ENCODE measurements at regions not wholly inside any gene's neighbourhood (a gene's known extent, or its start where the extent isn't known, plus 50 kb on each side); places are given as distances from the start of the nearest gene placed in this dataset.

DNA sequence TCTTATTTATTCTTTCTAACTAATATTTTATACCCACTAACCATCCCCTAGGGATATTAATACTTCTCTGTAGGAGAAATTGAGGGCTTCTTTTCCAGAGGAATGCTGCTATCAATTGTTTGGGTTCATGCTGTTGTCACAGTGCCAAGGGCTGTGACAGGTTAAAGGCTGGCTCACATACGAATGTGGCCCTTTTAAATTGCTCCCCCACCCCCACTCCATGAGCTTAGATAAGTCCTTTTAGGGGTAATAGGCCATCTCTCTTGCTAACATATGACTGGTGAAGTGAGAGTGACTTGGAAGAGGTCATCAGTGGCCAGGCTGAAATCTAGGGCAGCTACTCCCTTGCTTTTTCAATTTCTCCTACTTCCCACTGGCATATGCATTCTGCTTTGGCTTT is 121.9 kb upstream of the DPH6 start:
- no peak for DNase-seq (ENCODE audit: low read depth, low spot score)
- ChIA-PET POLR2A (no interaction called here), CTCF (no interaction called here), SMC1A (ENCODE audit: uncharacterized antibody, unreplicated experiment) (interaction anchor here (1.1 kb wide), 1 partner anchor 61 kb away, joined by 5 read pairs; no protein-coding TSS in a partner anchor), RAD21 (ENCODE audit: unreplicated experiment) (no interaction called here)
- Histone ChIP-seq H3K4me2 (ENCODE audit: control insufficient read depth, insufficient read depth) (no peak overlapping the region), H3K9ac (ENCODE audit: control insufficient read depth, insufficient read depth, low read length) (no peak overlapping the region), H3K27ac (ENCODE audit: control insufficient read depth, insufficient read depth) (no peak overlapping the region), H4K20me1 (ENCODE audit: control insufficient read depth, insufficient read depth) (no peaks in the 10 kb centered on the region), H3K4me3 (no peak overlapping the region), H3K79me2 (ENCODE audit: control insufficient read depth, insufficient read depth, low read length) (no peaks in the 10 kb centered on the region), H3K27me3 (replicated peaks in 1 of 2; ENCODE audit: control insufficient read depth in 2 of 2, insufficient read depth in 2 of 2, low read length in 1 of 2) (no peaks in the 10 kb centered on the region), H3K4me1 (ENCODE audit: control insufficient read depth, insufficient read depth, low read length) (no peaks in the 10 kb centered on the region), H2AFZ (ENCODE audit: control insufficient read depth, low read depth, low read length) (no peak overlapping the region), H3K36me3 (ENCODE audit: control insufficient read depth in 2 of 2, insufficient read depth in 2 of 2, low read length in 1 of 2) (no peaks in the 10 kb centered on the region), H3K9me3 (replicated peaks; ENCODE audit: control insufficient read depth, insufficient read depth, low read length) (no peaks in the 10 kb centered on the region)
- BruUV-seq (replicated peaks) = no TSS peak
- no peak for TF ChIP-seq POLR2AphosphoS2 (IDR thresholded peaks at IDR 0.05; ENCODE audit: low read depth, low read length)
- ATAC-seq = no peak
- FAIRE-seq = no peak
- intact Hi-C loops (cut with micrococcal nuclease; ENCODE audit: unreplicated experiment) = no loop called here
- in situ Hi-C loops (cut with MboI) = no loop called here
- 65% methylated on average over 1 of the region's 1 CpG for WGBS (ENCODE audit: insufficient coverage, insufficient replicate concordance, low lambda C conversion rate, missing lambda C conversion rate)

DNA sequence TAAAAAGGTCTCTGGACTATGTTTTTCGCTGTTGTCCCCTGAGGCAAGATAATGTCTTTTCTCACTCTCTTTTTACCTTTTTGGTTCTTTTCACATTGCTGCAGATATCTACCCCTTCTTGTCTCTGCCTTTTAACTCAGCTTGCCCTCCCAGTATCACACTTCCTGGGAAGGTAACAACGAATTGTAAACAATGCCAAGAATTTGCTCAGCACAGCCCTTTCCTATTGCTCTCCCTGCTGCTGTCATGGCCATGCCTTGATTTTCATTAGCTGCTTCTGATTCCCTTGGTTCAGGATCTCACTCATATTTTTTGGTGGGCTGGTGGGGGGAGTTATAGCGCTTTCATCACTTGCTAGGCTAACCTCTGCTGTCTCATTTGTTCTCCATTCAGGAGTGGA is 123.1 kb upstream of the DPH6 start:
- no peak overlapping the region for H3K9ac ChIP-seq (ENCODE audit: control insufficient read depth, insufficient read depth, low read length)
- no peak overlapping the region for H2AFZ ChIP-seq (ENCODE audit: control insufficient read depth, low read depth, low read length)
- H3K79me2 ChIP-seq (ENCODE audit: control insufficient read depth, insufficient read depth, low read length) = no peaks in the 10 kb centered on the region
- intact Hi-C loops (cut with micrococcal nuclease; ENCODE audit: unreplicated experiment) = no loop called here
- H3K27ac ChIP-seq (ENCODE audit: control insufficient read depth, insufficient read depth) = no peak overlapping the region
- DNase-seq (ENCODE audit: low read depth, low spot score) (no peak), ATAC-seq (no peak), FAIRE-seq (no peak)
- ChIA-PET POLR2A (no interaction called here), CTCF (no interaction called here), SMC1A (ENCODE audit: uncharacterized antibody, unreplicated experiment) (no interaction called here), RAD21 (ENCODE audit: unreplicated experiment) (no interaction called here)
- H3K27me3 ChIP-seq (replicated peaks in 1 of 2; ENCODE audit: control insufficient read depth in 2 of 2, insufficient read depth in 2 of 2, low read length in 1 of 2) = no peaks in the 10 kb centered on the region
- in situ Hi-C loops (cut with MboI) = no loop called here
- no peak overlapping the region for H3K4me3 ChIP-seq
- no peak overlapping the region for H3K4me2 ChIP-seq (ENCODE audit: control insufficient read depth, insufficient read depth)
- H3K36me3 ChIP-seq (ENCODE audit: control insufficient read depth in 2 of 2, insufficient read depth in 2 of 2, low read length in 1 of 2) = no peaks in the 10 kb centered on the region
- no peaks in the 10 kb centered on the region for H3K9me3 ChIP-seq (replicated peaks; ENCODE audit: control insufficient read depth, insufficient read depth, low read length)
- no peaks in the 10 kb centered on the region for H4K20me1 ChIP-seq (ENCODE audit: control insufficient read depth, insufficient read depth)
- 42% methylated on average over 3 of the region's 3 CpGs for WGBS (ENCODE audit: insufficient coverage, insufficient replicate concordance, low lambda C conversion rate, missing lambda C conversion rate)
- no peaks in the 10 kb centered on the region for H3K4me1 ChIP-seq (ENCODE audit: control insufficient read depth, insufficient read depth, low read length)
- no TSS peak for BruUV-seq (replicated peaks)
- no peak for TF ChIP-seq KAT2A (conservative IDR thresholded peaks at IDR 0.05; ENCODE audit: control insufficient read depth, low read depth, low read length)
- TF ChIP-seq CBX5 (IDR thresholded peaks at IDR 0.05; ENCODE audit: low read depth) = no peak
- no peak for TF ChIP-seq RAD21 (IDR thresholded peaks at IDR 0.05; ENCODE audit: insufficient read depth, low read depth, low read length)
- no peak for TF ChIP-seq MXI1 (IDR thresholded peaks at IDR 0.05; ENCODE audit: low read depth, low read length)
- no peak for TF ChIP-seq MTA2 (IDR thresholded peaks at IDR 0.05; ENCODE audit: low read depth)
- TF ChIP-seq, protein P1, sequence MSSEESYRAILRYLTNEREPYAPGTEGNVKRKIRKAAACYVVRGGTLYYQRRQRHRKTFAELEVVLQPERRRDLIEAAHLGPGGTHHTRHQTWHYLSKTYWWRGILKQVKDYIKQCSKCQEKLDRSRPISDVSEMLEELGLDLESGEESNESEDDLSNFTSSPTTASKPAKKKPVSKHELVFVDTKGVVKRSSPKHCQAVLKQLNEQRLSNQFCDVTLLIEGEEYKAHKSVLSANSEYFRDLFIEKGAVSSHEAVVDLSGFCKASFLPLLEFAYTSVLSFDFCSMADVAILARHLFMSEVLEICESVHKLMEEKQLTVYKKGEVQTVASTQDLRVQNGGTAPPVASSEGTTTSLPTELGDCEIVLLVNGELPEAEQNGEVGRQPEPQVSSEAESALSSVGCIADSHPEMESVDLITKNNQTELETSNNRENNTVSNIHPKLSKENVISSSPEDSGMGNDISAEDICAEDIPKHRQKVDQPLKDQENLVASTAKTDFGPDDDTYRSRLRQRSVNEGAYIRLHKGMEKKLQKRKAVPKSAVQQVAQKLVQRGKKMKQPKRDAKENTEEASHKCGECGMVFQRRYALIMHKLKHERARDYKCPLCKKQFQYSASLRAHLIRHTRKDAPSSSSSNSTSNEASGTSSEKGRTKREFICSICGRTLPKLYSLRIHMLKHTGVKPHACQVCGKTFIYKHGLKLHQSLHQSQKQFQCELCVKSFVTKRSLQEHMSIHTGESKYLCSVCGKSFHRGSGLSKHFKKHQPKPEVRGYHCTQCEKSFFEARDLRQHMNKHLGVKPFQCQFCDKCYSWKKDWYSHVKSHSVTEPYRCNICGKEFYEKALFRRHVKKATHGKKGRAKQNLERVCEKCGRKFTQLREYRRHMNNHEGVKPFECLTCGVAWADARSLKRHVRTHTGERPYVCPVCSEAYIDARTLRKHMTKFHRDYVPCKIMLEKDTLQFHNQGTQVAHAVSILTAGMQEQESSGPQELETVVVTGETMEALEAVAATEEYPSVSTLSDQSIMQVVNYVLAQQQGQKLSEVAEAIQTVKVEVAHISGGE (CRISPR knock-in tag; IDR thresholded peaks at IDR 0.05) = no peak
- TF ChIP-seq YBX1 (IDR thresholded peaks at IDR 0.05) = no peak
- TF ChIP-seq, protein P2, sequence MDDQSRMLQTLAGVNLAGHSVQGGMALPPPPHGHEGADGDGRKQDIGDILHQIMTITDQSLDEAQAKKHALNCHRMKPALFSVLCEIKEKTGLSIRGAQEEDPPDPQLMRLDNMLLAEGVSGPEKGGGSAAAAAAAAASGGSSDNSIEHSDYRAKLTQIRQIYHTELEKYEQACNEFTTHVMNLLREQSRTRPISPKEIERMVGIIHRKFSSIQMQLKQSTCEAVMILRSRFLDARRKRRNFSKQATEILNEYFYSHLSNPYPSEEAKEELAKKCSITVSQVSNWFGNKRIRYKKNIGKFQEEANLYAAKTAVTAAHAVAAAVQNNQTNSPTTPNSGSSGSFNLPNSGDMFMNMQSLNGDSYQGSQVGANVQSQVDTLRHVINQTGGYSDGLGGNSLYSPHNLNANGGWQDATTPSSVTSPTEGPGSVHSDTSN (IDR thresholded peaks at IDR 0.05; ENCODE audit: insufficient replicate concordance, low read depth, low read length) = no peak
- TF ChIP-seq, protein P3, sequence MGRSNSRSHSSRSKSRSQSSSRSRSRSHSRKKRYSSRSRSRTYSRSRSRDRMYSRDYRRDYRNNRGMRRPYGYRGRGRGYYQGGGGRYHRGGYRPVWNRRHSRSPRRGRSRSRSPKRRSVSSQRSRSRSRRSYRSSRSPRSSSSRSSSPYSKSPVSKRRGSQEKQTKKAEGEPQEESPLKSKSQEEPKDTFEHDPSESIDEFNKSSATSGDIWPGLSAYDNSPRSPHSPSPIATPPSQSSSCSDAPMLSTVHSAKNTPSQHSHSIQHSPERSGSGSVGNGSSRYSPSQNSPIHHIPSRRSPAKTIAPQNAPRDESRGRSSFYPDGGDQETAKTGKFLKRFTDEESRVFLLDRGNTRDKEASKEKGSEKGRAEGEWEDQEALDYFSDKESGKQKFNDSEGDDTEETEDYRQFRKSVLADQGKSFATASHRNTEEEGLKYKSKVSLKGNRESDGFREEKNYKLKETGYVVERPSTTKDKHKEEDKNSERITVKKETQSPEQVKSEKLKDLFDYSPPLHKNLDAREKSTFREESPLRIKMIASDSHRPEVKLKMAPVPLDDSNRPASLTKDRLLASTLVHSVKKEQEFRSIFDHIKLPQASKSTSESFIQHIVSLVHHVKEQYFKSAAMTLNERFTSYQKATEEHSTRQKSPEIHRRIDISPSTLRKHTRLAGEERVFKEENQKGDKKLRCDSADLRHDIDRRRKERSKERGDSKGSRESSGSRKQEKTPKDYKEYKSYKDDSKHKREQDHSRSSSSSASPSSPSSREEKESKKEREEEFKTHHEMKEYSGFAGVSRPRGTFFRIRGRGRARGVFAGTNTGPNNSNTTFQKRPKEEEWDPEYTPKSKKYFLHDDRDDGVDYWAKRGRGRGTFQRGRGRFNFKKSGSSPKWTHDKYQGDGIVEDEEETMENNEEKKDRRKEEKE (IDR thresholded peaks at IDR 0.05) = no peak

Measured in GM12878 (cell line).